ENCODE measurements at regions not wholly inside any gene's neighbourhood (a gene's known extent, or its start where the extent isn't known, plus 50 kb on each side); places are given as distances from the start of the nearest gene placed in this dataset.

- no peak for DNase-seq (ENCODE audit: low spot score)
These were observed 134.3 kb upstream of the CNTN1 start for GRCh38 chr12:40557980-40558379.

DNA sequence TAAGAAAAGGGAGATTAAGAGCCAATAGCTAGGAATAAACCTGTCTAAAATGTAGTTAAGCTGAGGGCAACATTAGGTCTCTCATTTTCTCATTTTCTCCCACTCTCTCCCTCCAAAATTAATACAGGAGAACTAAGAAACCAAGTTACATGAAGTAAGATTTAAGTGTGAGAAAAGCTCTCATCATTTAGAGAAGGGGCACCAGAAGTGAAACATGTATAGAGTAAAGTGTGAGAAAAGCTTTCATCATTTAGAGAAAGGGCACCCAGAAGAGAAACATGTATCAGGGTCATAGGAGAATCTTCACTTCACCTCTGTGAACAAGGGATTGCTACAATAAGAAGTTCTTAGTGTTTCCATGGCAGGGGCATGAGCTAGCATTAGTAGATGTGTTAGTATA, 132.4 kb upstream of the CNTN1 start:
- DNase-seq (ENCODE audit: low spot score): no peak

GRCh38 chr12:40560848-40561247, 131.4 kb upstream of the CNTN1 start:
- no peak for DNase-seq (ENCODE audit: low spot score)

- DNase-seq (ENCODE audit: low spot score): no peak
These were observed 130.8 kb upstream of the CNTN1 start for GRCh38 chr12:40561395-40561966.

- DNase-seq (ENCODE audit: low spot score): no peak
These were observed 127.1 kb upstream of the CNTN1 start for GRCh38 chr12:40565029-40565633.

- no peak for DNase-seq (ENCODE audit: low spot score)
These were observed 126.0 kb upstream of the CNTN1 start for GRCh38 chr12:40566271-40566670.

DNA sequence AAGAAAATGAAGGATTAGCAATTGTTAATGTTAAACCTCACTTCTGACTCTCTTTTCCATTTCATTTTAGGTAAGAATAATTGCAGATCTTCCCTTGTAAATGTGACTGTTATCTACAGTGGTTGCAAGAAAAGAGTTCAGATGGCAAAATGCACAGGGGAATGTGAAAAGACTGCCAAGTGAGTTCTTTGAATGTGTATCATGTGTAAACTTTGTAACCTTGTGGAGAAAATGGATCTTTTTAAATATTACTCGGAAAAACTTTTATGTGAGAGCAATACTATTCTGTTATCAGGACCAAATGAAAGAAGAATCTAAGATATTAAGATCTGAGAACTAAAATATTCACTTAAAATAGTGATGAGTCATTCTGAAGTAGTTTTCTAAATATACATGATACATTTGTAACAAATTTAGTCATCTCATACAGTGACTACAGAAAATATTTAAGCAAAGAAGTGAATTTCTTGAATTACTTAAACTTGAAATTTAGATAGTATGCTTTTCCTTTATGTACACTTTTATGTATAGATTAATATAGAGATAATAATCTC, 122.5 kb upstream of the CNTN1 start:
- no peak for DNase-seq (ENCODE audit: low spot score)

DNA sequence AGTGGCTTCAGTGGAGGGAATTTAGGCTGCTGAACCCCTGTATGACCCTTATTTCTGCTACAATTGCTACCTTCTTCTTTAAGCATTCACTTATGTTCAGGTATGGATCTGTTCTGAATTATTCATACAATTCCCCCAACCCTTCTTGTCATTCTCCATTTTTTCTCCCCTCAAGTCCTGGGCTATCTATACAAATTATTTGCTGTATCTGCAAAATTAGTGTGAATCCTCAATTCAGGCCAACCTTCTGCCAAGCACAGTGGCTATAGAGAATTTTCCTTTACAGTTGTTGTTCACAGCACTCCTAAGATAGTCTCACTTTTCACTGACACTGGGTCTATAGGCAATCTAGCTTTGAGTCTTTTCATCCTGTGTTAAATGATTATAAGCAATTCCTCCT, 119.2 kb upstream of the CNTN1 start:
- no peak for DNase-seq (ENCODE audit: low spot score)

DNA sequence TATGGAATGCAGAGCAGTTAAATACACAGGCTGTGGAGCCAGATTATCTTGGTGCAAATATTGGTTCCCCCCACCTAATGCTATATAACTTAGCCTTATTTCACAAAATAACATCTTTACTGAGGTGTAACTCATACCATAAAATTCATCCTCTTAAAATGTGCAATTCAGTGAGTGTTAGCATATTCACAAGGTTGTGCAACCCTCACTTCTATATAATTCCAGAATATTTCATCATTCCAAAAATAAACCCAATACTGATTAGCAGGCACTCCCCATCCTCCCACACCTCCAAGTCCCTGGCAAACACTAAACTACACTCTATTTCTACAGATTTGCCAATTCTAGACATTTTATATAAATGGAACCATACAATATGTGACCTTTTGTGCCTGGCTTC, 116.3 kb upstream of the CNTN1 start:
- no peak for DNase-seq (ENCODE audit: low spot score)

DNA sequence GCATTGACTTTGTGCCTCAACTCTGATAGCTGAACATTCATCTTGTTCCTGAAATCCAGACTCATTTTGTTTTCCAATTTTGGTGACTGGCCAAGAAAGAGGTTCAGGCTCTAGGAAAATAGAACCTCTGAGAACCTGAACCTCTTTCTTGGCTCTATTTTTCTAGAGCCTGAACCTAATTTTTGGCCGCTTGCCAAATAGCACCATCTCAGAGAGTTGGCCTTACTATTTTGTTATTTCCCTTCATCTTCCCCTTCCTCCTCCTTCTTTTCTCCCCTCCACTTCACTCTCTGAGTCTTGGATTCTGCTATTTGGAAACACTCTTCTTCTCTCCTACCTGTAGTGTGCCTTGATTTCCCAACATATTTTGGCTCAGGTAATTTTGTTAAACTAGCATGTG, 114.4 kb upstream of the CNTN1 start:
- DNase-seq (ENCODE audit: low spot score): no peak

DNA sequence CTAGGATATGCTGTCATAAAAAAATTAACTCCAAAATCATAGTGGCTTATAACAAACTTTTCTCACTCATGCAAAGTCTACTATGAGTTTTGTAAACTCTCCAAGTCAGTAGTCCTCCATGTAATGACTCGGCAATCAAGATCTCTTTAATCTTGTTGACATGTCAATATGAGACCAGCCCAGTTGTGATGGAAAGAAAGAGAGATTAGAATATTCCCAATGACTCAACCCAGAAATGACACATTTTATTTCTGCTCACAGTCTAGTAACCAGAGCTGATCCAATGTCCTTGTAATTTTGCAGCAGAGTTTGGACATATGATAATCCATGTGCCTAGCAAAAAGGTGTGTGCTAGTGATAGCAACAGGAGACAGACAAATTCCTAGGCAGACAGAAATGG, 112.6 kb upstream of the CNTN1 start:
- no peak for DNase-seq (ENCODE audit: low spot score)

- no peak for DNase-seq (ENCODE audit: low spot score)
These were observed 111.9 kb upstream of the CNTN1 start for GRCh38 chr12:40580346-40580745.

GRCh38 chr12:40581889-40582288, 110.3 kb upstream of the CNTN1 start:
- DNase-seq (ENCODE audit: low spot score): no peak

DNA sequence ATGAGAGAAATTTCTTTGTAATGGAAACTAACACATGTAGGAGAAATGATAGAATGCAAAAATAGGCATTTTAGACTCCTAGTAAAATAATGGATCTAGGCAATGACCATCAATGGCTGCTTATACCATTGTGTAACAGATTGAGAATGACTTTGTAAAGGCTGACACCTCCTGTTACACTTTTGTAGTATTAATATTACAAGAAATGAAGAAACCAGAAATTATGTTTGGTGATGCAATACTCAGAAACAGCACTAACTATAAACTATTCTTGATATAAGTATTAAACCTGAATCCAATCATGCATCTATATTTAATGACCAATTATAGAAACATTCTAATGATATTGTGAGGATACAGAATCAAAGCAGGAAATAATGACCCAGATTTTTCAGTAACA, 108.5 kb upstream of the CNTN1 start:
- DNase-seq (ENCODE audit: low spot score): no peak

GRCh38 chr12:40584763-40585162, 107.5 kb upstream of the CNTN1 start:
- DNase-seq (ENCODE audit: low spot score): no peak

DNA sequence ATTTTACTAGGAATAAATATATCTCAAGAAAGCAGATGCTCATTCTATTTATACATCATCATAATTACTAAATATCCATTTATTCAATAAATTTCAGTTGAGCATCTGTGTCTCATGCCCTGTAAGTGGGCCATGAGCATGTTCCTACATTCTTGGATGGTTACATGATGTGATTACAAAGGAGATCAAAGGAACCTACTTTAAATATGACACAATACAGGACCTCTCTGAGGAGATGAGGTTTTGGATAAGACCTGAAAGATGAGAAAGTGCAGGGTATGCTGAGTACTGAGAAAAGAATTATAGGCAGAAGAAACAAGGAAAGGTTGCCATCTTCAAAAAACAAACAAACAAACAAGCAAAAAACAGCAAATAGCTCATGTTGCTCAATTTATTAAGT, 105.4 kb upstream of the CNTN1 start:
- DNase-seq (ENCODE audit: low spot score): no peak

DNA sequence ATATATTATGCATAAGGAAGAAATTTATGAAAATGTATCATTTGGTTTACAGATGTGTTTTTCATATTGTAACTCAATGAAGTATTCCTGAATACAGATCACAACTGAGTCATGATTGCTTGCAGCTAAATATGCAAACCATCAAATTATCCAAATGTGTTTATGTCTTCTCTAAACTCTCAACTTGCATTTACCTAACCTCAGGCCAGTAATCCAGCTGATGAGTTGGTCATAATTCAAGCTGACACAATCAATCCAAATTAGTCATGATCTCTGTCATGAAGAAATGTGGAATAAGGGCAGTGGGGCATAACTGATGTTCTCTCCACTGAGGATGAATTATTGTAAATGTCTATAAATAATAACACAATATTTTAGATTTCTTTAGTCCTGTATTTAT, 104.8 kb upstream of the CNTN1 start:
- DNase-seq (ENCODE audit: low spot score): no peak

DNA sequence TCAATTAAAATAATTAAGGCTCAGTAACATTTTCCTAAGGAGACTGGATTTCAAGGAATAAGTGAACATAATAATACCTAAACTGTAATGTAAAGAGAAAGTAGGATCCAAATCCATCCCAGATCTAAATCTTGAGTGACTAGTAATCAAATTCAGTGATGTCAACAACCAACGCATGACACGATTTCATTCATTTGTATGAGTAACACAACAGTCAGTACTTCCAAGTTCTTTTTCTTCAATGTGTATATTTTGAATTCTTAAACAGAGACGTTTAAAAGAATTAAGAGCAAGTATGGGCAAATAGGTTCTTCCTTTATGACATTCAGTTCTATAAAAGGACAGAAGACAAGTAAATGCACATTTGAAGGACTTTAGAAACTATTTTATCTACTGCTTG, 104.3 kb upstream of the CNTN1 start:
- DNase-seq (ENCODE audit: low spot score): no peak

GRCh38 chr12:40597133-40597532, 95.1 kb upstream of the CNTN1 start:
- DNase-seq (ENCODE audit: low spot score): no peak

- no peak for DNase-seq (ENCODE audit: low spot score)
These were observed 94.2 kb upstream of the CNTN1 start for GRCh38 chr12:40598073-40598472.

DNA sequence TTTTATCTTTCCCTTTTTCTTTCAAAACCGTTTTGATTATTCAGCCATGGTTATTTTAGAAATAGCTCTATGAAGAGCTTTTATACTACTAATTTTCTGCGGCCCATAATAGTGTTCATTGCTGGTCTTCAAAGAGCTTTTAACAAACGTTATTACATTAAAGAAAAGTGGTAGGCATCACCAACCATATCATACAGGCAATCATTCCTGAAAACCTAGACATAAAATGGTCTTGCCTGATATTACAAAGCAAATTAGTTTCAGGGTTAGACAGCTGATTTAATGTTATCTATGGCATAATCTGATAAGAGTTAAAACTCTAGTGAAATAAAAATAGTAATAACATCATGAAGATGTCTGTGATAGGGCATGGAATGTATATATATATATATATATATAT, 89.7 kb upstream of the CNTN1 start:
- DNase-seq (ENCODE audit: low spot score): no peak

- no peak for DNase-seq (ENCODE audit: low spot score)
These were observed 77.3 kb upstream of the CNTN1 start for GRCh38 chr12:40614923-40615322.

GRCh38 chr12:40615590-40615989, 76.6 kb upstream of the CNTN1 start:
- DNase-seq (ENCODE audit: low spot score): no peak

- DNase-seq (ENCODE audit: low spot score): no peak
These were observed 75.8 kb upstream of the CNTN1 start for GRCh38 chr12:40616383-40616915.
